GM23248 (cell line): ENCODE measurements at regions not wholly inside any gene's neighbourhood (a gene's known extent, or its start where the extent isn't known, plus 50 kb on each side); places are given as distances from the start of the nearest gene placed in this dataset.

Experiments
- DNase-seq: peaks from one replicate; pipeline ENCODE4 v3.0.0-alpha.2; 2015
- H2AFZ ChIP-seq: fragments of 200-600 bp; sonication (generic); 2 replicates; pipeline ENCODE4 v1.6.1; 2016; ENCODE audit warnings: antibody characterized with exemption
- H3F3A ChIP-seq: fragments of 200-600 bp; sonication (generic); 2 replicates; pipeline ENCODE4 v1.6.1; 2016; ENCODE audit warnings: mild to moderate bottlenecking, antibody characterized with exemption, mixed run types; ENCODE audit not compliant: insufficient read depth
- H3K27ac ChIP-seq: fragments of 200-600 bp; sonication (generic); 2 replicates; pipeline ENCODE4 v1.5.1; 2016; ENCODE audit warnings: mild to moderate bottlenecking
- H3K27me3 ChIP-seq: fragments of 200-600 bp; sonication (generic); replicated peaks from 2 replicates; pipeline ENCODE4 v1.6.1; 2016; ENCODE audit warnings: mild to moderate bottlenecking; ENCODE audit not compliant: insufficient read depth
- H3K36me3 ChIP-seq: fragments of 200-600 bp; sonication (generic); 2 replicates; pipeline ENCODE4 v1.6.1; 2016; ENCODE audit warnings: low read depth, mild to moderate bottlenecking
- H3K4me1 ChIP-seq: fragments of 200-600 bp; sonication (generic); 2 replicates; pipeline ENCODE4 v1.6.1; 2016; ENCODE audit warnings: mild to moderate bottlenecking; ENCODE audit not compliant: insufficient read depth
- H3K4me2 ChIP-seq: fragments of 200-600 bp; sonication (generic); one replicate; pipeline ENCODE4 v1.6.1; 2016; ENCODE audit warnings: mild to moderate bottlenecking; ENCODE audit not compliant: unreplicated experiment
- H3K4me3 ChIP-seq: fragments of 200-600 bp; sonication (generic); 2 replicates; pipeline ENCODE4 v1.5.1; 2016; ENCODE audit warnings: mild to moderate bottlenecking
- H3K79me2 ChIP-seq: fragments of 200-600 bp; sonication (generic); 2 replicates; pipeline ENCODE4 v1.6.1; 2016; ENCODE audit warnings: mild to moderate bottlenecking; ENCODE audit not compliant: insufficient read depth
- H3K9ac ChIP-seq: fragments of 200-600 bp; sonication (generic); 2 replicates; pipeline ENCODE4 v1.6.1; 2016; ENCODE audit warnings: mild to moderate bottlenecking
- H3K9me2 ChIP-seq: fragments of 200-600 bp; sonication (generic); 2 replicates; pipeline ENCODE4 v1.6.1; 2016; ENCODE audit warnings: mixed run types, mild to moderate bottlenecking, moderate library complexity; ENCODE audit not compliant: insufficient read depth
- H3K9me3 ChIP-seq: fragments of 200-600 bp; sonication (generic); one replicate; pipeline ENCODE4 v1.6.1; 2017; ENCODE audit warnings: low read depth
- H4K20me1 ChIP-seq: fragments of 200-600 bp; sonication (generic); 2 replicates; pipeline ENCODE4 v1.6.0; 2016; ENCODE audit not compliant: insufficient read depth
- EZH2 ChIP-seq: fragments of 200-600 bp; sonication (generic); IDR thresholded peaks from 2 replicates; pipeline ENCODE4 v1.6.1; 2018; ENCODE audit warnings: antibody characterized with exemption, mild to moderate bottlenecking; ENCODE audit not compliant: insufficient read depth, poor library complexity, severe bottlenecking
- EZH2phosphoT487 ChIP-seq: fragments of 200-600 bp; sonication (generic); IDR thresholded peaks from 2 replicates; pipeline ENCODE4 v1.6.1; 2018; ENCODE audit warnings: antibody characterized with exemption, moderate library complexity, mild to moderate bottlenecking, low read depth; ENCODE audit not compliant: insufficient read depth
- WGBS, 2 experiments: methylation state at CpG; one replicate each; pipeline ENCODE4 v1.1.6; 2015 to 2017; ENCODE audit warnings: low lambda C conversion rate in 2 of 2, low coverage in 1 of 2; ENCODE audit errors: missing lambda C conversion rate in 2 of 2; 5-methylcytosine and 5-hydroxymethylcytosine counted together
- in situ Hi-C: fragments of 300-500 bp; cut with MboI; formaldehyde crosslinking; loops from 2 replicates; pipeline ENCODE4 v1.15.0; 2020

DNA sequence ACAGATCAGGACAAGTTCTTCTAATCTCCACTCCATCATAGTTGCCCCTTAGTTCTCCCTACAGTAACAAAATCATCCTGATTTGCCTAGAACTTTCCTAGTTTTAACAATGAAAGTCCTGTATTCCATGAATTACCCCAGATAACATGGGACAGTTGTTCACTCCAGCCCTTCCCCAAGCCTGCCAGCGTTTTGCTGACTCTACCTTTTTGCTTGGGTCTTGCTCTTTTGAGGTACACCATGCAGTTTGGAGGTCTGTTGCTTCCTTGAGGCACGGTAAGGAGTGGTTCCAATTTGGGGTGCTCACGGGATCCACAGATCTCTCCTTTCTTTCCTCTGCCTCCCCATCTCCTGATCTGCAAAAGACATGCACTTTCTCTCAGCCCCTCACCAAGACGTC, 61.6 kb upstream of the DYRK2 start:
- no peaks in the 10 kb centered on the region for H4K20me1 ChIP-seq
- H3K4me2 ChIP-seq, result no peak overlapping the region
- H2AFZ ChIP-seq, result no peak overlapping the region
- no peaks in the 10 kb centered on the region for H3F3A ChIP-seq
- no peaks in the 10 kb centered on the region for H3K9me2 ChIP-seq
- no peaks in the 10 kb centered on the region for H3K79me2 ChIP-seq
- 42 to 43% methylated on average over 4 of the region's 4 CpGs for WGBS, 2 experiments
- in situ Hi-C loops, result no loop called here
- H3K4me3 ChIP-seq, result no peak overlapping the region
- no peaks in the 10 kb centered on the region for H3K27me3 ChIP-seq
- DNase-seq, result no peak
- H3K9ac ChIP-seq, result no peak overlapping the region
- no peak overlapping the region for H3K27ac ChIP-seq
- 0 out of 2 replicates have a peak, but pooled peaks cover under 1% of the 10 kb centered on the region for H3K4me1 ChIP-seq
- no peaks in the 10 kb centered on the region for H3K9me3 ChIP-seq
- no peaks in the 10 kb centered on the region for H3K36me3 ChIP-seq
- TF ChIP-seq EZH2, result no peak
- TF ChIP-seq EZH2phosphoT487, result no peak

DNA sequence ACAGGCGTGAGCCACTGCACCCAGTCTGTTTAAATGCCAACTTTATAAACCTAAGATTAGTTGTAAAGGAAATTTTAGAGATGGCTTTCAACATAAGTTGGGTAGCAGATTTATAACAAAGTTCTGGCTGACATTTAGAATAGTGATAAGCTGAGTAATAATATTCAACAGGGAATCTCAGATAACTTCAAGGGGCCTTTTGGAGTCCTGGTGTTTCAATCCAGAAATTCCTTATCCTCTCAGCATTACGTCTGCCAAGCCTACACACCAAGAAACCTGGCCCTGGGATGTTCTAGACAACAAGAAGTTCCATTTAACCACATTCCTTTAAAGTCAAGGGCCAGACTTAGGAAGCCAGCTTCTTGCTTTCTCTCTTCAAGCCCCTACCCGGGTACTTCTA, 59.5 kb upstream of the DYRK2 start:
- in situ Hi-C loops, result no loop called here
- no peaks in the 10 kb centered on the region for H3K27me3 ChIP-seq
- H3K79me2 ChIP-seq, result no peaks in the 10 kb centered on the region
- no peaks in the 10 kb centered on the region for H3K9me3 ChIP-seq
- no peak overlapping the region for H2AFZ ChIP-seq
- no peak overlapping the region for H3K4me2 ChIP-seq
- no peaks in the 10 kb centered on the region for H3K36me3 ChIP-seq
- no peak overlapping the region for H3K4me3 ChIP-seq
- no peaks in the 10 kb centered on the region for H3K9me2 ChIP-seq
- H3K9ac ChIP-seq, result no peak overlapping the region
- H4K20me1 ChIP-seq, result no peaks in the 10 kb centered on the region
- TF ChIP-seq EZH2phosphoT487, result no peak
- no peak for TF ChIP-seq EZH2
- no peak for DNase-seq
- H3F3A ChIP-seq, result peaks cover 14% of the 10 kb centered on the region
- peaks cover 14% of the 10 kb centered on the region for H3K4me1 ChIP-seq
- no peak overlapping the region for H3K27ac ChIP-seq
- WGBS, 2 experiments, result 72 to 75% methylated on average over 3 of the region's 3 CpGs

DNA sequence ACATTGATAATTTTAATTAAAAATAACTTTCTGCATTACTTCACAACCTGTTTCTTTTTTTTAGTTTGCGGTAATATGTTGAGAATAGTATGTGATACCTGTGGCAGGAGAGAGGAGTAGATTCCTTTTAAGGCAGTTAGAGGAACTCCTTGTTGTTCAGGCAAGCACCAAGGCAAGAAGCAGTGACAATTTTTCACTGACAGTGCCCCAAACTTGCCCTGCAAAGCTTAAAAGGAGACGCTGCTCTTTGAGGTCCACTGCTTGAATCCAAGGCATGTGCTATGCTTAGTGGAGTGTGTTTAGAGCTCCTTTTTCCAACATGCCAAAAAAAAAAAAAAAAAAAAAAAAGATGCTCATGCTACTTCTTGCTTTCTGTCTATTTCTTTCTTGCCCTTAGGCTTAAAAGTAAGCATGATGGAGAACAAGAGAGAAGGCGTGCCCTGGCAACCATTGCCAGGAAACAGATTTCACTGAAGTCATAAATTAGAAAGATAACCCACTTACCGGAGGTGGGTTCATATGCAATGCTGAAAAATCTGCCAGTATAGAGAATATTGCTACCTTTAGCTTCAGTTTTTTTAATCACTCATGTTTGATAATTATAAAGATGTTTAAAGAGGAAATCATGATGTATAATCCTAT, 58.3 kb upstream of the DYRK2 start:
- H3K9me2 ChIP-seq, result no peaks in the 10 kb centered on the region
- no peak overlapping the region for H2AFZ ChIP-seq
- no peak overlapping the region for H3K4me2 ChIP-seq
- WGBS, 2 experiments, result 60 to 63% methylated on average over 4 of the region's 4 CpGs
- in situ Hi-C loops, result no loop called here
- no peak overlapping the region for H3K4me3 ChIP-seq
- peaks cover 15% of the 10 kb centered on the region for H3F3A ChIP-seq
- no peak overlapping the region for H3K27ac ChIP-seq
- peaks cover 15% of the 10 kb centered on the region for H3K4me1 ChIP-seq
- H3K36me3 ChIP-seq, result no peaks in the 10 kb centered on the region
- H4K20me1 ChIP-seq, result no peaks in the 10 kb centered on the region
- H3K9ac ChIP-seq, result no peak overlapping the region
- no peaks in the 10 kb centered on the region for H3K79me2 ChIP-seq
- no peaks in the 10 kb centered on the region for H3K27me3 ChIP-seq
- no peaks in the 10 kb centered on the region for H3K9me3 ChIP-seq
- DNase-seq, result no peak
- TF ChIP-seq EZH2phosphoT487, result no peak
- TF ChIP-seq EZH2, result no peak

DNA sequence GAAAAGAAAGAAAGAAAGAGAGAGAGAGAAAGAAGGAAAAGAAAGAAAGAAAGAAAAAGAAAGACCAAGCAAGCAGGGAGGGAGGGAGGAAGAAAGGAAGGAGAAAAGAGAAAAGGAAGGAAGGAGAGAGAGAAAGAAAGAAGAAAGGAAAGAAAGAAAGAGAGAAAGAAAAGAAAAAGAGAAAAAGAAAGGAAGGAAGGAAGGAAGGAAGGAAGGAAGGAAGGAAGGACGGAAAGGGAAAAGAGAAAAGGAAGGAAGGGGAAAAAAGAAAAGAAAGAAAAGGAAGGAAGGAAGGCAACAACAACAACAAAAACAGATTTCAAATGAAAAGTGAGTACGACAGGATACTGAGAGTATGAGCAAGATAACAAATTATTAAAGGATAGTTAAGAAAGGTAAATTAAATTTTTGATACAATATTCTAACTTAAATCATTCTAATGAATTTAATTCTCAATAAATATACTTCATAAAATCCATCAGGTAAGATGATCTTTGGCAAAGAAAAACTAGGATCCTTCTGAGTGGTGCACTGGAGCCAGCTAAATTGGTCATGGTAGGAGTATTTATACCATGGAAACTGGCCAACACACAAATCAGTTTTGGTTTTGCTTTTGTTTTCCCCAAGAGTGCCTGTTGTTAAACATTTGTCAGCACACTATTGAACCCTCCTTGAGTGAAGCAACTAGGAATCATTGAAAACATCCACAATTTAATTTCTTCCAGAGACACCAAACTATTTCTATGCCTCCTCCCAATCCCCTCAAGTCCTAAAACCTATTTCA, 56.1 kb upstream of the DYRK2 start:
- Histone ChIP-seq H3K9ac (no peak overlapping the region), H3K4me3 (peak overlapping the region; percentile 54), H4K20me1 (no peaks in the 10 kb centered on the region), H3K27ac (peak overlapping the region; percentile 46), H3K4me2 (peak overlapping the region; percentile 52), H3K9me2 (no peaks in the 10 kb centered on the region), H3K79me2 (no peaks in the 10 kb centered on the region), H2AFZ (no peak overlapping the region), H3F3A (peaks cover 15% of the 10 kb centered on the region), H3K4me1 (peaks cover 15% of the 10 kb centered on the region), H3K9me3 (no peaks in the 10 kb centered on the region), H3K36me3 (no peaks in the 10 kb centered on the region), H3K27me3 (no peaks in the 10 kb centered on the region)
- in situ Hi-C loops, result no loop called here
- TF ChIP-seq EZH2, result no peak
- no peak for TF ChIP-seq EZH2phosphoT487
- 73 to 100% methylated on average over 1 to 2 of the region's 2 CpGs for WGBS, 2 experiments
- peak; percentile 77 for DNase-seq
